ENCODE measurements at regions not wholly inside any gene's neighbourhood (a gene's known extent, or its start where the extent isn't known, plus 50 kb on each side); places are given as distances from the start of the nearest gene placed in this dataset.
A peak's percentile ranks its signal among the peaks of the same experiment; 100 is the strongest.

DNA sequence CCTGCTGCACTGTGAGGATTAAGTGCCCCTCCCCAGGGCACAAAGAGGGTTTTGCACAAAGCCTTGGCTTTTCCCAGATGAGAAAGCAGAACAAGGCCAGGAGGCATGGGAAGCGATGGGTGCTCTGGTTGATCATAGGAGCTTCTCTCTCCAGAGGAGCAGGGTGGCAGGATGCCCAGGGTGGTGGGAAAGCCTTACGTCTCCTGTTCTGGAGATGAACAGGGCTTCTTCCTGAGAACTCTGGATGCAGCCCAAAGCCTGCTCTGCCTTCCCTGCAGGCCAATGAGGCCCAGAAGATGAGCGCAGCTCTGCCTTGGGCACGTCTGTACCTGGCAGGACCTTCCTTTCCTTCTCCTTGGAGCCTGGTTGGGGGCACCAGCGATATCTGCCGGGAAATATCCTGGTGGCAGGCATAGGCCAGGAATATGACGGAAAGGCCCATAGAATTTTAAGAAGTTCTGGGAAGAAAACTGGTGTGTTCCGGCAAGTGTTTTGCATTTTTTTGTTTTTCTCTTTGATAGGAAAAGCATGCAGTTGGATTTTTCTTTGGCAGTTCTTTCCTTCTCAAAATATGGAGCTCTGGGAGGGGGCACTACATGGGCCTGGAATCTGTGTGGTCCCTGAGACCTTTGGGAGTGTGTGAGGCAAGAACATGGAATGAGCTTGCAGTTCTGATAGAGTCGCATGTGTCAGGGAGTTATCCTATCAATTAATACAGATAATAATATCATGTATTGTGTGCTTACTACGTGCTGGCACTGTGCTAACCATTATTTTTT, 253.2 kb upstream of the KLF4 start:
- Histone ChIP-seq H3K4me3 (ENCODE audit: low read length) (no peak overlapping the region), H3K27me3 (ENCODE audit: low read length) (no peaks in the 10 kb centered on the region), H3F3A (ENCODE audit: low read length, unreplicated experiment) (peaks cover 2% of the 10 kb centered on the region), H3K4me2 (ENCODE audit: low read length) (no peak overlapping the region), H3K9me2 (replicated peaks; ENCODE audit: low read length) (no peaks in the 10 kb centered on the region), H3K4me1 (ENCODE audit: insufficient read depth, low read length) (peaks cover 28% of the 10 kb centered on the region), H4K20me1 (ENCODE audit: low read length) (no peaks in the 10 kb centered on the region), H3K9me3 (ENCODE audit: low read length) (no peaks in the 10 kb centered on the region), H3K36me3 (ENCODE audit: low read depth, low read length) (no peaks in the 10 kb centered on the region), H3K79me2 (ENCODE audit: low read length) (no peaks in the 10 kb centered on the region), H2AFZ (ENCODE audit: low read length) (no peak overlapping the region), H3K27ac (ENCODE audit: low read length) (no peak overlapping the region), H3K9ac (ENCODE audit: low read length) (no peak overlapping the region)
- TF ChIP-seq, protein P1, sequence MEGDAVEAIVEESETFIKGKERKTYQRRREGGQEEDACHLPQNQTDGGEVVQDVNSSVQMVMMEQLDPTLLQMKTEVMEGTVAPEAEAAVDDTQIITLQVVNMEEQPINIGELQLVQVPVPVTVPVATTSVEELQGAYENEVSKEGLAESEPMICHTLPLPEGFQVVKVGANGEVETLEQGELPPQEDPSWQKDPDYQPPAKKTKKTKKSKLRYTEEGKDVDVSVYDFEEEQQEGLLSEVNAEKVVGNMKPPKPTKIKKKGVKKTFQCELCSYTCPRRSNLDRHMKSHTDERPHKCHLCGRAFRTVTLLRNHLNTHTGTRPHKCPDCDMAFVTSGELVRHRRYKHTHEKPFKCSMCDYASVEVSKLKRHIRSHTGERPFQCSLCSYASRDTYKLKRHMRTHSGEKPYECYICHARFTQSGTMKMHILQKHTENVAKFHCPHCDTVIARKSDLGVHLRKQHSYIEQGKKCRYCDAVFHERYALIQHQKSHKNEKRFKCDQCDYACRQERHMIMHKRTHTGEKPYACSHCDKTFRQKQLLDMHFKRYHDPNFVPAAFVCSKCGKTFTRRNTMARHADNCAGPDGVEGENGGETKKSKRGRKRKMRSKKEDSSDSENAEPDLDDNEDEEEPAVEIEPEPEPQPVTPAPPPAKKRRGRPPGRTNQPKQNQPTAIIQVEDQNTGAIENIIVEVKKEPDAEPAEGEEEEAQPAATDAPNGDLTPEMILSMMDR (conservative IDR thresholded peaks at IDR 0.05; ENCODE audit: low read depth, low read length), result no peak
- no peak for TF ChIP-seq EZH2 (IDR thresholded peaks at IDR 0.05; ENCODE audit: low read length, unreplicated experiment)
- TF ChIP-seq EZH2phosphoT487 (IDR thresholded peaks at IDR 0.05; ENCODE audit: borderline replicate concordance, low read length), result no peak
- ChIA-PET CTCF (no interaction called here), POLR2A (ENCODE audit: unreplicated experiment) (interaction anchor here (0.6 kb wide), 1 partner anchor 271 kb away, joined by 3 read pairs; no protein-coding TSS in a partner anchor)
- BruUV-seq (replicated peaks), result no TSS peak
- ATAC-seq (no peak), DNase-seq (no peak)
- intact Hi-C loops (cut with micrococcal nuclease), result no loop called here

- H3K27me3 ChIP-seq (ENCODE audit: low read length), result no peaks in the 10 kb centered on the region
- no peaks in the 10 kb centered on the region for H3K9me3 ChIP-seq (ENCODE audit: low read length)
- intact Hi-C loops (cut with micrococcal nuclease), result no loop called here
- no peak for DNase-seq
- H3K36me3 ChIP-seq (ENCODE audit: low read depth, low read length), result no peaks in the 10 kb centered on the region
- H3K4me1 ChIP-seq (ENCODE audit: insufficient read depth, low read length), result peaks cover 40% of the 10 kb centered on the region
- H3K27ac ChIP-seq (ENCODE audit: low read length), result peak overlapping the region; percentile 98; the same call in 1 of the 2 replicates
- ChIA-PET POLR2A (ENCODE audit: unreplicated experiment) (no interaction called here), CTCF (no interaction called here)
- H3K9ac ChIP-seq (ENCODE audit: low read length), result no peak overlapping the region
- TF ChIP-seq EZH2phosphoT487 (IDR thresholded peaks at IDR 0.05; ENCODE audit: borderline replicate concordance, low read length) (no peak), EZH2 (IDR thresholded peaks at IDR 0.05; ENCODE audit: low read length, unreplicated experiment) (no peak)
- TF ChIP-seq, protein P1 (conservative IDR thresholded peaks at IDR 0.05; ENCODE audit: low read depth, low read length), result no peak
- no peak overlapping the region for H3K4me3 ChIP-seq (ENCODE audit: low read length)
- peaks cover 2% of the 10 kb centered on the region for H3F3A ChIP-seq (ENCODE audit: low read length, unreplicated experiment)
- no peaks in the 10 kb centered on the region for H3K79me2 ChIP-seq (ENCODE audit: low read length)
- H3K4me2 ChIP-seq (ENCODE audit: low read length), result no peak overlapping the region
- no TSS peak for BruUV-seq (replicated peaks)
- H3K9me2 ChIP-seq (replicated peaks; ENCODE audit: low read length), result no peaks in the 10 kb centered on the region
- H2AFZ ChIP-seq (ENCODE audit: low read length), result no peak overlapping the region
- no peaks in the 10 kb centered on the region for H4K20me1 ChIP-seq (ENCODE audit: low read length)
- ATAC-seq, result no peak
These were observed 250.8 kb upstream of the KLF4 start for GRCh38 chr9:107740088-107740980.
